IMR-90 (cell line): ENCODE measurements at regions not wholly inside any gene's neighbourhood (a gene's known extent, or its start where the extent isn't known, plus 50 kb on each side); places are given as distances from the start of the nearest gene placed in this dataset.

Experiments used
- ATAC-seq: fragments of 200-7000 bp; cut with Tn5 transposase; 2 replicates; pipeline ENCODE4 v1.9.1; 2020; ENCODE audit warnings: low read depth, mild to moderate bottlenecking, moderate library complexity
- BruUV-seq: library from RNA; stranded (reverse); fragments of 400-500 nt; replicated peaks from 2 replicates; lab custom pipeline; 2021; lab: Mats Ljungman, UMichigan
- CTCF ChIA-PET: fragments of 300-600 bp; formaldehyde crosslinking; extraction: SDS; loops from one replicate; lab custom pipeline; 2021; ENCODE audit warnings: antibody characterized with exemption; lab: Yijun Ruan, JAX
- POLR2A ChIA-PET: fragments of 300-600 bp; sonication (Branson Sonifier 250); formaldehyde crosslinking; loops from one replicate; lab custom pipeline; 2022; ENCODE audit warnings: antibody characterized with exemption; ENCODE audit not compliant: unreplicated experiment; lab: Charles Lee
- DNase-seq: peaks from one replicate; pipeline ENCODE4 v3.0.0; 2013
- H2AFZ ChIP-seq: replicated peaks from 2 replicates; pipeline ENCODE3; 2013; ENCODE audit warnings: low read length, mild to moderate bottlenecking; ENCODE audit not compliant: poor library complexity
- H2AK5ac ChIP-seq: 2 replicates; pipeline ENCODE4 v1.6.1; 2013; ENCODE audit warnings: low read depth, low read length, inconsistent platforms
- H2AK9ac ChIP-seq: replicated peaks from 2 replicates; pipeline ENCODE3; 2013; ENCODE audit warnings: mild to moderate bottlenecking, low read depth, low read length, moderate library complexity; ENCODE audit not compliant: poor library complexity
- H2BK120ac ChIP-seq: 2 replicates; pipeline ENCODE4 v1.6.1; 2013; ENCODE audit warnings: low read depth, low read length, inconsistent platforms
- H2BK15ac ChIP-seq: 3 replicates; pipeline ENCODE4 v1.6.1; 2013; ENCODE audit warnings: low read depth, low read length, inconsistent platforms
- H2BK20ac ChIP-seq: 2 replicates; pipeline ENCODE4 v1.6.1; 2013; ENCODE audit warnings: low read depth, mild to moderate bottlenecking, inconsistent platforms, low read length, moderate library complexity
- H2BK5ac ChIP-seq: 2 replicates; pipeline ENCODE4 v1.6.1; 2013; ENCODE audit warnings: mild to moderate bottlenecking, low read depth, low read length, inconsistent platforms; ENCODE audit not compliant: poor library complexity, severe bottlenecking
- H3K14ac ChIP-seq: replicated peaks from 2 replicates; pipeline ENCODE4 v1.6.1; 2013; ENCODE audit warnings: low read depth, low read length, inconsistent platforms
- H3K18ac ChIP-seq: 2 replicates; pipeline ENCODE4 v1.6.1; 2013; ENCODE audit warnings: low read depth, low read length, control low read depth
- H3K23ac ChIP-seq: 2 replicates; pipeline ENCODE4 v1.6.1; 2013; ENCODE audit warnings: low read depth, low read length, inconsistent platforms
- H3K27ac ChIP-seq: 2 replicates; pipeline ENCODE4 v1.5.1; 2013; ENCODE audit warnings: mild to moderate bottlenecking, control low read depth, low read length; ENCODE audit not compliant: insufficient read depth
- H3K27me3 ChIP-seq: 2 replicates; pipeline ENCODE4 v1.6.1; 2013; ENCODE audit warnings: low read length; ENCODE audit not compliant: control insufficient read depth, insufficient read depth
- H3K36me3 ChIP-seq: 2 replicates; pipeline ENCODE4 v1.6.1; 2013; ENCODE audit warnings: low read length, mixed read lengths; ENCODE audit not compliant: control insufficient read depth, insufficient read depth
- H3K4ac ChIP-seq: 2 replicates; pipeline ENCODE4 v1.6.1; 2013; ENCODE audit warnings: low read depth, low read length, inconsistent platforms
- H3K4me1 ChIP-seq: 2 replicates; pipeline ENCODE4 v1.6.1; 2013; ENCODE audit warnings: low read length, mixed read lengths; ENCODE audit not compliant: control insufficient read depth, insufficient read depth
- H3K4me2 ChIP-seq: 2 replicates; pipeline ENCODE4 v1.6.1; 2013; ENCODE audit warnings: low read depth, mild to moderate bottlenecking, control low read depth, low read length, moderate library complexity
- H3K4me3 ChIP-seq: 2 replicates; pipeline ENCODE4 v1.5.1; 2013; ENCODE audit warnings: low read depth, mild to moderate bottlenecking, control low read depth, low read length, moderate library complexity; ENCODE audit not compliant: insufficient read depth
- H3K56ac ChIP-seq: 2 replicates; pipeline ENCODE4 v1.6.1; 2013; ENCODE audit warnings: low read length, inconsistent platforms; ENCODE audit not compliant: insufficient read depth; ENCODE audit errors: extremely low read depth
- H3K79me1 ChIP-seq, 2 experiments: 2 replicates each; pipeline ENCODE4 v1.6.1; 2013; ENCODE audit warnings: low read length in 2 of 2, inconsistent platforms in 1 of 2, low read depth in 1 of 2
- H3K9ac ChIP-seq: 2 replicates; pipeline ENCODE4 v1.6.1; 2013; ENCODE audit warnings: low read depth, low read length, control low read depth
- H3K9me1 ChIP-seq: 2 replicates; pipeline ENCODE4 v1.6.1; 2013; ENCODE audit warnings: low read length, inconsistent platforms; ENCODE audit not compliant: insufficient read depth
- H3K9me3 ChIP-seq: 2 replicates; pipeline ENCODE4 v1.6.1; 2013; ENCODE audit warnings: low read length; ENCODE audit not compliant: control insufficient read depth, insufficient read depth
- H4K20me1 ChIP-seq: 2 replicates; pipeline ENCODE4 v1.6.1; 2013; ENCODE audit warnings: low read length, inconsistent platforms; ENCODE audit not compliant: insufficient read depth
- H4K5ac ChIP-seq: 2 replicates; pipeline ENCODE4 v1.6.1; 2013; ENCODE audit warnings: mild to moderate bottlenecking, low read depth, low read length, control low read depth
- H4K8ac ChIP-seq, 2 experiments: 2 replicates each; pipeline ENCODE4 v1.6.1; 2013; ENCODE audit warnings: low read depth in 2 of 2, low read length in 2 of 2, control low read depth in 1 of 2, inconsistent platforms in 1 of 2
- H4K91ac ChIP-seq: 2 replicates; pipeline ENCODE4 v1.6.1; 2013; ENCODE audit warnings: low read depth, low read length, inconsistent platforms; ENCODE audit not compliant: insufficient read depth
- BHLHE40 ChIP-seq: fragments of 150-350 bp; IDR thresholded peaks from 2 replicates; pipeline ENCODE4 v1.6.1; 2016; ENCODE audit warnings: mild to moderate bottlenecking, low read depth, low read length
- CEBPB ChIP-seq: IDR thresholded peaks from 2 replicates; pipeline ENCODE4 v1.6.1; 2012; ENCODE audit warnings: low read depth, low read length, improper control_type of control experiment
- CHD1 ChIP-seq: IDR thresholded peaks from 2 replicates; pipeline ENCODE4 v1.6.1; 2012; ENCODE audit warnings: low read depth, low read length, improper control_type of control experiment
- FOS ChIP-seq: fragments of 150-350 bp; IDR thresholded peaks from 2 replicates; pipeline ENCODE4 v1.6.1; 2016; ENCODE audit warnings: low read depth, low read length
- MAFK ChIP-seq: IDR thresholded peaks from 2 replicates; pipeline ENCODE4 v1.6.1; 2012; ENCODE audit warnings: low read depth, low read length, improper control_type of control experiment
- MXI1 ChIP-seq: IDR thresholded peaks from 2 replicates; pipeline ENCODE4 v1.6.1; 2012; ENCODE audit warnings: low read depth, mild to moderate bottlenecking, low read length, moderate library complexity, borderline replicate concordance
- NFE2L2 ChIP-seq: fragments of 150-350 bp; IDR thresholded peaks from 2 replicates; pipeline ENCODE4 v1.6.1; 2016; ENCODE audit warnings: low read depth, mild to moderate bottlenecking, low read length
- POLR2A ChIP-seq: IDR thresholded peaks from 2 replicates; pipeline ENCODE4 v1.6.1; 2012; ENCODE audit warnings: mild to moderate bottlenecking, low read depth, low read length
- RAD21 ChIP-seq: IDR thresholded peaks from 2 replicates; pipeline ENCODE4 v1.6.1; 2012; ENCODE audit warnings: low read length, improper control_type of control experiment
- RCOR1 ChIP-seq: IDR thresholded peaks from 2 replicates; pipeline ENCODE4 v1.6.1; 2012; ENCODE audit warnings: mild to moderate bottlenecking, low read length, improper control_type of control experiment; ENCODE audit not compliant: insufficient replicate concordance
- RFX5 ChIP-seq: IDR thresholded peaks from 2 replicates; pipeline ENCODE4 v1.8.0; 2012; ENCODE audit warnings: low read depth, mild to moderate bottlenecking, low read length, moderate library complexity
- SMC3 ChIP-seq: fragments of 150-350 bp; IDR thresholded peaks from 2 replicates; pipeline ENCODE4 v1.6.1; 2016; ENCODE audit warnings: low read depth, mild to moderate bottlenecking, antibody characterized with exemption, low read length, moderate library complexity
- WGBS, 2 experiments: methylation state at CpG; one replicate each; pipeline versions ENCODE4 v1.1.5 to v1.1.7; 2013; ENCODE audit warnings: missing lambda C conversion rate in 2 of 2; ENCODE audit not compliant: insufficient read length in 1 of 2; ENCODE audit errors: extremely low coverage in 2 of 2; 5-methylcytosine and 5-hydroxymethylcytosine counted together
- dilution Hi-C: fragments of 300-500 bp; cut with HindIII; formaldehyde crosslinking; loops from one replicate; pipeline ENCODE4 v1.14.3; 2018; ENCODE audit warnings: low sequenced_read_pairs; ENCODE audit not compliant: unreplicated experiment
- in situ Hi-C: fragments of 300-500 bp; cut with MboI; formaldehyde crosslinking; loops from 3 replicates; pipeline ENCODE4 v1.14.3; 2019; ENCODE audit warnings: low sequenced_read_pairs, inconsistent platforms, mixed read lengths
- intact Hi-C: fragments of 100-400 bp; cut with micrococcal nuclease; formaldehyde crosslinking; loops from 2 replicates; pipeline ENCODE4 v1.10.0; 2022
- TF ChIP-seq, protein P1 (sequence below): fragments of 150-350 bp; IDR thresholded peaks from 2 replicates; pipeline ENCODE4 v1.6.1; 2017; ENCODE audit warnings: mild to moderate bottlenecking, antibody characterized with exemption, low read length, low read depth
- TF ChIP-seq, protein P2 (sequence below): conservative IDR thresholded peaks from 2 replicates; pipeline ENCODE4 v1.5.1; 2012; ENCODE audit warnings: mild to moderate bottlenecking, low read depth, low read length, improper control_type of control experiment

DNA sequence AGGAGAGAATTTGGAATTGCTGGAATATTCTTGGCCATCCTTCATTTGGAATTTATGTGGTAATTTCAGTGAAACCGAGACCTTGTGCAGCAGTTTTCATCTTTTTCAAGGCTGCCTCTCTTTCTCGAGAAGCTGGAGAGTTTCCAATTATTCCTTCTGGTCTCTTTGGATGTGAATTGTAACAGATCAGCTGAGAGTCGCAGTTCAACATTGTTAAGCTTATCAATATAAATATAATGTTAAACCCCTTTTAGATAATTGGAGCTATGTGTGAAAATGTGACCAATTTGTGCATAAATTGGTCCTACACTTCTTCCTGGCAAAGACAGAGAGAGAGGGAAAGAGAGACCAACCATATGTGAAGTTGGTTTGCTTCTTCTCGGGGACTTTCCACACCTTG is 425.6 kb downstream of the TSHZ3 start:
- no peak overlapping the region for H2BK20ac ChIP-seq
- intact Hi-C loops (no loop called here), in situ Hi-C loops (no loop called here), dilution Hi-C loops (no loop called here)
- DNase-seq (no peak), ATAC-seq (no peak)
- H3K9ac ChIP-seq: no peak overlapping the region
- ChIA-PET CTCF (no interaction called here), POLR2A (no interaction called here)
- no peak overlapping the region for H2BK5ac ChIP-seq
- BruUV-seq: no TSS peak
- H3K4ac ChIP-seq: no peak overlapping the region
- H2AK5ac ChIP-seq: no peak overlapping the region
- H2BK120ac ChIP-seq: no peak overlapping the region
- H3K23ac ChIP-seq: no peak overlapping the region
- no peak overlapping the region for H3K18ac ChIP-seq
- no peak overlapping the region for H2BK15ac ChIP-seq
- H2AK9ac ChIP-seq: no peak overlapping the region
- no peaks in the 10 kb centered on the region for H3K36me3 ChIP-seq
- H4K91ac ChIP-seq: no peak overlapping the region
- H3K14ac ChIP-seq: no peak overlapping the region
- H3K27ac ChIP-seq: no peak overlapping the region
- no peak overlapping the region for H4K5ac ChIP-seq
- no peaks in the 10 kb centered on the region for H4K20me1 ChIP-seq
- no peak overlapping the region for H3K56ac ChIP-seq
- no peaks in the 10 kb centered on the region for H3K4me1 ChIP-seq
- no peak overlapping the region for H4K8ac ChIP-seq
- H3K4me3 ChIP-seq: no peak overlapping the region
- H3K9me1 ChIP-seq: no peaks in the 10 kb centered on the region
- no peak for TF ChIP-seq BHLHE40
- TF ChIP-seq, protein P1, sequence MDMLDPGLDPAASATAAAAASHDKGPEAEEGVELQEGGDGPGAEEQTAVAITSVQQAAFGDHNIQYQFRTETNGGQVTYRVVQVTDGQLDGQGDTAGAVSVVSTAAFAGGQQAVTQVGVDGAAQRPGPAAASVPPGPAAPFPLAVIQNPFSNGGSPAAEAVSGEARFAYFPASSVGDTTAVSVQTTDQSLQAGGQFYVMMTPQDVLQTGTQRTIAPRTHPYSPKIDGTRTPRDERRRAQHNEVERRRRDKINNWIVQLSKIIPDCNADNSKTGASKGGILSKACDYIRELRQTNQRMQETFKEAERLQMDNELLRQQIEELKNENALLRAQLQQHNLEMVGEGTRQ: no peak
- TF ChIP-seq RFX5: no peak
- no peak for TF ChIP-seq CEBPB
- TF ChIP-seq FOS: no peak
- no peak for TF ChIP-seq MAFK
- TF ChIP-seq RAD21: no peak
- TF ChIP-seq POLR2A: no peak
- no peak for TF ChIP-seq MXI1
- no peak for TF ChIP-seq NFE2L2
- no peak for TF ChIP-seq RCOR1
- TF ChIP-seq SMC3: no peak
- TF ChIP-seq, protein P2, sequence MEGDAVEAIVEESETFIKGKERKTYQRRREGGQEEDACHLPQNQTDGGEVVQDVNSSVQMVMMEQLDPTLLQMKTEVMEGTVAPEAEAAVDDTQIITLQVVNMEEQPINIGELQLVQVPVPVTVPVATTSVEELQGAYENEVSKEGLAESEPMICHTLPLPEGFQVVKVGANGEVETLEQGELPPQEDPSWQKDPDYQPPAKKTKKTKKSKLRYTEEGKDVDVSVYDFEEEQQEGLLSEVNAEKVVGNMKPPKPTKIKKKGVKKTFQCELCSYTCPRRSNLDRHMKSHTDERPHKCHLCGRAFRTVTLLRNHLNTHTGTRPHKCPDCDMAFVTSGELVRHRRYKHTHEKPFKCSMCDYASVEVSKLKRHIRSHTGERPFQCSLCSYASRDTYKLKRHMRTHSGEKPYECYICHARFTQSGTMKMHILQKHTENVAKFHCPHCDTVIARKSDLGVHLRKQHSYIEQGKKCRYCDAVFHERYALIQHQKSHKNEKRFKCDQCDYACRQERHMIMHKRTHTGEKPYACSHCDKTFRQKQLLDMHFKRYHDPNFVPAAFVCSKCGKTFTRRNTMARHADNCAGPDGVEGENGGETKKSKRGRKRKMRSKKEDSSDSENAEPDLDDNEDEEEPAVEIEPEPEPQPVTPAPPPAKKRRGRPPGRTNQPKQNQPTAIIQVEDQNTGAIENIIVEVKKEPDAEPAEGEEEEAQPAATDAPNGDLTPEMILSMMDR: no peak
- TF ChIP-seq CHD1: no peak
- no peak overlapping the region for H2AFZ ChIP-seq
- H3K9me3 ChIP-seq: no peaks in the 10 kb centered on the region
- H3K79me1 ChIP-seq: no peaks in the 10 kb centered on the region
- no CpG with 5 or more reads among the region's 4 CpGs for WGBS, 2 experiments
- no peaks in the 10 kb centered on the region for H3K27me3 ChIP-seq
- no peak overlapping the region for H3K4me2 ChIP-seq
